HG03280 (cell line): ENCODE measurements at regions not wholly inside any gene's neighbourhood (a gene's known extent, or its start where the extent isn't known, plus 50 kb on each side); places are given as distances from the start of the nearest gene placed in this dataset.
"Not testable (repeated sequence)": the region's sequence is repeated elsewhere in the genome, so short reads cannot be mapped to it uniquely, and the experiment has no call there.

ENCODE experiments used
- ATAC-seq: cut with Tn5 transposase; IDR thresholded peaks from one replicate; pipeline ENCODE4 v1.9.1; 2021; ENCODE audit warnings: mild to moderate bottlenecking, moderate library complexity; ENCODE audit not compliant: unreplicated experiment

DNA sequence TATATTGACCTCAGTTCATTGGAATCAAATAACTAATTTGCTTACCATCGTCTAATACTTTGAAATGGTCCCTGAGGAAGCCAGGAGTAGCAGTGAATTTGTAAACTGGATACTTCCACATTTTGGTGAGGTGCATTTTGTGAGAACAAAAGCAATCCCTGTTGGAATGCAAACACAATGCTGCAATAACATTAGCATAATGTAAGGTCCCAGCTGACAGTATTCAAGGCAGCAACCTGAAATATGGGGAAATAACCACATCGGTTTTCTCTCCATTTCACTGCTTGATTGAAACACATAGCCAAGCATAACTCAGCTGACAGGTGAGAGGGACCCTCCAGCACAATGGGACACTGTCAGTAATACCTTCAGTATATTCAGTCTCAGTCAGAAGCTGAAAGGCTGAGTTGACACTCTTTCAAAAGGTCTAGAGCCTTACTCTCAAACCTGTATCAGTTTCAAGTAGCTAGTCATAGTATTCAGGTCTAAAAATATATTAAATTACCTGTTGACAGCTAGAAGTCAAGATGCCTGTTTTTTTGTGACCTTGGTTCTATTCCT is 1311.9 kb upstream of the NRXN1 start:
- ATAC-seq = no peak

DNA sequence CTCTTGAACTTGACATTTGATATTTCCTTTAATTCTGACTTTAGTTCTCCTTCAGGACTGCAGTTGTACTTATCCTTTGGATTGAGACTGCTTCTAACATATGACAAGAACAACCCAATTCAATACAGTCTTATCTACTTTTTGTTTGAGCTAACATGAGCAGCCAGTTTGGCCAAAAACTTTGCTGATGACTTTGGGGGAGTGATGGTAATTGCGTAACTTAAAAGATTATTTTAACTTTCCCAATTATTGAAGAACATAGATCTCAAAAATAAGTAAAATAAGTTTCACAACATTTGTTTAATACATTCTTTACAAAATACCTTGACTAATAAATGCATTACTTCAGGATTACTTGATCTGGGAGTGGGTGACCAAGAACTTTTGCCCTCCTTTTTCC is 1311.1 kb upstream of the NRXN1 start:
- no peak for ATAC-seq

DNA sequence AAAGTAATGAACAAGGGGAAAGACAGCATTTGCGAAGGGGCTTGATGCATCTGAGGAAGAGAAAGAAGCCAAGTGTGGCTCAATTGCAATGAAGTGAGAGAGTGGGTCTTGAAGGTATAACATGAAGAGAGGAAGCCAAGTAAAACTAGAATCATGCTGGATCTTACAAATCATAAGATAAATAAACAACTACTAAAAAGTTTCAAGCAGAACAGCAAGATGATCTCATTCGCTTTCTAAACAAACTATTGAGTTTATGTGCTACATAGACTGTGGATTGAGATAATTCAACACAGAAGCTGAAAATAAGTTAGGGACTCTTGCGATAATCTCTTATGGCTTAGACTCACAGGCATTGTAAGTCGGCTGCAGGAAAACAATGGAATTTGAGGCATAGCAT is 1310.5 kb upstream of the NRXN1 start:
- ATAC-seq = no peak

DNA sequence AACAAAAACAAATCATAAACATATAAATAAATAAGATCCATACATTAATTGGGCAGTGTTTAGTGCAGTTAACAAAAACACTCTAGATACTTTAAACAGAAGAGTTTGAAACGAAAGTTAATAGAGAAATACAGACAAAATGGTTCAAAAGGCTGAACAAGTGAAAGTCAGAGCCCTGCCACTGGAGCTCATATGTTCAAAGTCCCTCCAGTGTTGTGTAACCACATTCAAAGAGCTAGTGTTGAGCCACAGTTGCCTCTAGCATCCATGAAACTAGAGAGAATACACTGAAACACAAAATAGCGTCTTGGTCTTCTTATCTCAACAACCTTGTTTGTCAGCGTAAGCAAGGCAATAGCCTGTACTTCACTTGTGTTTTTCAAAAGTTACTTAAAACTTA is 1309.8 kb upstream of the NRXN1 start:
- ATAC-seq = no peak

DNA sequence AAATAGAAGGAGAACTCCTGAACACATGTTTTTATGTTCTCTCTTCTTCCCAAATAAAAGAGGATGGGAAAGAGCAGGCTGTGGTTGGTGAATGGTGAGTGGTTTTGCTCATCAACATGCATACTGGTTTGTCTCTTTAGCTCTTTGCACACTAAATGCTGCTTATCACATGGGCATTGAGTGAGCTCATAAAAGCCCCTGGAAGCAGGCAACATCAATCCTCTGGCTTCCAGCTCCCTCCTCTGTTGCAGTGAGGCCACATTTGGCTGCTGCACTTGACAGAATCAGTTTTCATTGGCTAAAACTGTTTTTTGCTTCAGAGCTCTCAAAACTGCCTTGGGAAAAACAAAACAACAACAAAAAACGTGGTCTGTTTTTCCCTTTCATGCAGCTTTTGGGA is 1308.2 kb upstream of the NRXN1 start:
- ATAC-seq = no peak

DNA sequence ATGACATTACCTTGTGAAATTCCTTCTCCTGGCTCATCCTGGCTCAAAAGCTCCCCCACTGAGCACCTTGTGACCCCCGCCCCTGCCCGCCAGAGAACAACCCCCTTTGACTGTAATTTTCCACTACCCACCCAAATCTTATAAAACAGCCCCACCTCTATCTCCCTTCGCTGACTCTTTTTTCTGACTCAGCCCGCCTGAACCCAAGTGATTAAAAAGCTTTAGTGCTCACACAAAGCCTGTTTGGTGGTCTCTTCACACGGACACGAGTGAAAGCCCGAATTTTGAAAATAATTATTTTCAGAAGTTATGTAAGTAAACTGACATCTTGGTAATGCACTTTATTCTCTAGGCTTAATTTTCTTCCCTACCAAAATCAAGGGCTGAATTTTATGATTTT is 1305.9 kb upstream of the NRXN1 start:
- ATAC-seq = not testable (repeated sequence)

DNA sequence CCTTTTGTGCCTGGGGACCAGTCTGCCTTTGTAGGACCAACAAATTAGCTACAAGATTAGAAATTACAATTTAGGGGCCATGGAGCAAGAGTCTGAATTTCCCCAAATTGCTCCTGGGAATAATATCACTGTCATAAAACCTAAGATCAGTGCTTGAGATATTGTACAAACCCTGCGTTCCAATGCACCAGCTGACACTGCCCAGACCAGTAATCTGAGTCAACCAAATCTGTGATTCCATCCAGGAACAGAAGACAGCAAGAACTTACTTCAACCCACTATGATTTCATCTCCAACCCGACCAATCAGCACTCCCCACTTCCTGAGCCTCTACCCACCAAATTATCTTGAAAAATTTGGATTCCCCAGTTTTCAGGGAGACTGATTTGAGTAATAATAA is 1305.0 kb upstream of the NRXN1 start:
- ATAC-seq = no peak

DNA sequence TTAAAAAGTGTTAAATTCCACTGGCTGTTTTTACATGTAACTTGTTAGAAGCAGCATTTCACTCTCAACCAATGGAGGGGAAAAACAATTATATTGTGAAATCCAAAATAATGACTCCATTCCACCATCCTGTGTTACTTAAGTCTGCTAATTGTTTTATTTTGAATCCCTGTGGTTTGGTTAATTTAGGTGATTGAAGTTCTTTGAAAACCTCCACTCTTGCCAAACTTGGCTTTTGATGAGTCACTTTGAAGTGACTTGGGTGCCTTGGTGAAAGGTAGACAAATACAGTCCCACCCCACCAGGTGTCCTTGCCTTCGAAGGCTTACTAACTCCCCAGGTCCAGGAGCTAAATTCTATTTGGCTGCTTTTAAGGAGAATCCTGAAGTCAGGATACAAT is 1303.8 kb upstream of the NRXN1 start:
- no peak for ATAC-seq

DNA sequence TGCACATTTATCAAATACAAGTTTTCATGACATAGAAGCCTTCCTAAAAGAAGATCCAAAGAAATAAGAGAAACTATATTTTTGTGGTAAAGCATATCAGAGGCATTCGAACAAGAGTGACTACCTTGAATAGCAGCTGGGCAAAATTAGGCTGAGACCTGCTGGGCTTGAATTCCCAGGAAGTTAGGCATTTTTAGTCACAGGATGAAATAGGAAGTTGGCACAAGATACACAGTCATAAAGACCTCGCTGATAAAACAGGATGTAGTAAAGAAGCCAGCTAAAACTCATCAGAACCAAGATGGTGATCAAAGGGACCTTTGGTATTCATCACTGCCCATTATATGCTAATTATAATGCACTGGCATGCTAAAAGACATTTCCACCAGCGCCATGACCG is 1302.3 kb upstream of the NRXN1 start:
- no peak for ATAC-seq

DNA sequence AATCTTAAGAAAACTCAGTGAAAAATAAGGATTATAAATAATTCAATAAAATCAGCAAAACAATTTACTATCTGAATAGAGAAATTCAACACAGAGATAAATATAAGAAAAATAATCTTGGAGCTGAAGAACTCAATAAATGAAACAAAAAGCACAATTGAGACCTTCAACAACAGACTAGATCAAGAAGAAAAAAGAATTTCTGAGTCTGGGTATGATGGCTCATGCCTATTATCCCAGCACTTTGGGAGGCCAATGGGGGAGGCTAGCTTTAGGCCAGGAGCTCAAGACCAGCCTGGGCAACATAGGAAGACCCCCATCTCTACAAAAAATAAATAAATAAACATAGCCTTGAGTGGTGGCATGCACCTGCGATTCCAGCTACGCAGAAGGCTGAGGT is 1295.7 kb upstream of the NRXN1 start:
- ATAC-seq = no peak

DNA sequence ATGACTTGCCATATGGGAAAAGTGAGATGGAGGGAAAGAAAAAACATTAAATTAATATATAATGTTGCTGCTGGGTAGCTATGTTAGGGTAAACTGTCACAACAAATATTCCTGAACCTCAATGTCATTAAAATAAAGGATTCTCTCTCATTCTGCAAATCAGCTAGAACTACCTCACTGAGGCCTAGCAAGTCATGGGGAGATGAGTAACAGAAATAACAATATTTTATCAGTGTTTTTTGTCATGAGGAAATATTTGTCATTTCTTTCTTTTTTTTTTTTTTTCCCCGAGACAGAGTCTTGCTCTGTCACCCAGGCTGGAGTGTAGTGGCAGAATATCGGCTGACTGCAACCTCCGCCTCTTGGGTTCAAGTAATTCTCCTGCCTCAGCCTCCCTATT is 1282.3 kb upstream of the NRXN1 start:
- ATAC-seq = no peak

DNA sequence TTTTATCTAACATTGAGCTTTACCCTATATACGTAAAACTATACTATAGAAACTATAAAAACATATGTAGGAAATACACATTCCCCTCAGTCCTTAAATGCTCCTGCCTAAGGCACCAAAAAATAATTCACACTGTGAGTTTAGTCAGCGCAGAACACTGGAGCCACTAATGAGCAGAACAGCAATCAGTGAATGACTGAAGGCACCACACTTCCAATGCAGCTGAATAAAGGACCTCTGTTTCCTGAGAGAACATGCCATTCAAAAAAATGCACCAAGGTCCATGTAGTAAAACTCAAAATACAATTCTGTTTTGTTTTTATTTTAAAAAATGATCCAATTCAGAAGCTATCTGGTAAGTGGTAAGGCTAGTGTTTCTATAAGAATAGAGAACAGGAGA is 1280.6 kb upstream of the NRXN1 start:
- no peak for ATAC-seq

DNA sequence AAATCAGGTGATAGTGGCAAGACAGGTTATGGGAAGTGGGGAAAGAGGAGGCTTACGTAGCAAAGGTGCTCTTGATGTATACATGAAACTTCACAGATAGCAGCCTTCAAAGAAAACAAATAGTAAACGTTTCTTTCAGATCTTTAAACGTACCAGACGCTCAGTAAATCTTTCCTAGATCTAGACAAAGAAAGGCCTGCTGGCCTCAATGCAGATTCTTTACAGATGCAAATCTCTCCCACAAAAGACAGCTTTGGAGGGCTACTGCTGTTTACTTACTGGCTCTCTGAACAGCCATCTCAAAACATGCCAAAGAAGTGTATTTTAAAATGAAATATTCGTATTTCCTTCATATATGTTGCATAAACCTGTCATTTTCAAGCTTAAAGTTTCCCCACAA is 1279.9 kb upstream of the NRXN1 start:
- ATAC-seq = no peak

DNA sequence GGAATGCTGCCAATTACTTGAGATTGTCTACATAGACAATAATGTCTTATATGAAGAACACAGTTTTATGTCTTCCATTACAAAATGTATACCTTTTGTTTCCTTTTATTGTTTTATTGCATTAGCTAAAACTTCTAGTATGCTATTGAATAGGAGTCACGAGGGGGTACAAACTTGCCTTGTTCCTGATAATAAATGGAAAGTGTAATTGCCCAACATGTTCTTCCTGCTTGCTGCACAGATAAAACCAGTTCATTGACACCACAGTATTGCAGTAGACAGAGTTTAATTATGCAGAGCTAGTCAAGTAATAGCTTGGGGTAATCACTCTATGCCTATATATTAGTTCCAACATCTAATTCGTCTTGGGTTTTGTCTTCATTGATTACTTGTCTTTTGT is 1276.2 kb upstream of the NRXN1 start:
- ATAC-seq = no peak

DNA sequence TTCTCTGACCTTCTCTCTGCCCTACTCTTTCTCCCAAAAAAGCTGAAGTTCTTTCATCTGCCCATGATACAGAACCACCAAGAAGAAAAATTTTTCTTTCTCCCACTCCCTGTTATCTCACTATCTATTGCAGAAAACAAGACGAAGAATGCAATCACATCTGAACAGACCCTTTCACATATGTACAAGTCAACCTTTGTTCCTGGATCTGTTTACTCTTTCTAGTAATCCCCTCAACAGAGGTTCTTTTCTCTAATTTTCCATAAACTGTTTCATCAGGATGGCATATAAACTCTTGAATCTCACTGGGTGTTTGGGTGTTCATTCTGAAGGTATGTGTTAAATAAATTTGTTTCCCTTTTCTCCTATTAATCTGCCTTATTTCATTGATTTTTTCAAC is 1262.7 kb upstream of the NRXN1 start:
- no peak for ATAC-seq

DNA sequence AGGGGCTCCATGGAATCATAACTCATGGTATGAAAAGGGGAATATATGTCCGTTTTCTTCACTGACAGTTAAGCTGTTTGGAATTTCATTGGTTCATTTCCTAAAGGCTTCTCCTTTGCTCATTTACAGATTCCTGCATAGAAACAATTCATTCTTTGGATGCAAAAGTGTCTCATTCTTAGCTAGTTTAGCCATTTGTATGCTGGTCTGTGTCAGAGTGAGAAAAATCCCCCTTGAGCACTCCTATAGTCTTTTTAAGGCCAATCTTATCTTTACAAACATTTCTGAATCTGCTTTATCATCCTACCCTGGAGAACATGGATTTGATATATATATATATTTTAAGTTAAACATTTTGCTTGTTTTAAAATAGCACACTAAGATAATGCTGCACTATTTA is 1260.9 kb upstream of the NRXN1 start:
- no peak for ATAC-seq

DNA sequence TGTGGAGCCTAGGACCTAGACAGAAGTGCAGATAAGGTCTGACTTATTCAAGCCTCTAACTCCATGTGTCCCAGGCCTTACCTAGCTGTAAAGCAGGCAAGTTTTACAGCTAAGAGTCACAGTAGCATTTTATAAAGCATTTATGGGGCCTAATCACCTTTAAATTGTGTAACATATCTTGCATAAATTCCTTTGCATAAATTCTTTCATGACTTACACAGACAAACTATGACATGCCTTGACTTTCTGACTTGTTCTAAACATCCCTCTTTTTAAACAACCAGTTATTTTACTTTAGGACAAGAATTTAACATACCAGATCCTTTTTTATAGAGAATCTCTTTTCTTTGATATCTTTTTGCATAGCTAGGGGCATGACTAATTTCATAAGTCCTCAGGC is 1257.8 kb upstream of the NRXN1 start:
- ATAC-seq = no peak

DNA sequence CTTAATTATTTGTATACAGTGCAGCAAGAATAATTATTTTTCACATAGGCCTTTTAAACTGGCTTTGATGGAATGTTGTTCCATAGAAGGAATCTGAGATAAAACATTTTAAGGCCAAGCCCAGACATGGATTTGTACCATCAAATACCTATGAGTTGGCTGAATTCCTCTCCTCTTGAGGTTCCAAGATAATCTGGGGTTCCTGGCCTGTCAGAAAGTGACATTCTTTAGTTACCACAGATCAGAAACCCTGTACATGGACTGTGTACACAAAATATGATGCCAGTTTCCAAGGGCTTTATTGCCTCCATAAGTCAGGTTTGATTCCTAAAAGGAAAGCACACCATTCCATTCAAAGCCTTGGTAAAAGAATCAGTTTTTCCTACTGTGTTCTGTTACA is 1256.7 kb upstream of the NRXN1 start:
- no peak for ATAC-seq

DNA sequence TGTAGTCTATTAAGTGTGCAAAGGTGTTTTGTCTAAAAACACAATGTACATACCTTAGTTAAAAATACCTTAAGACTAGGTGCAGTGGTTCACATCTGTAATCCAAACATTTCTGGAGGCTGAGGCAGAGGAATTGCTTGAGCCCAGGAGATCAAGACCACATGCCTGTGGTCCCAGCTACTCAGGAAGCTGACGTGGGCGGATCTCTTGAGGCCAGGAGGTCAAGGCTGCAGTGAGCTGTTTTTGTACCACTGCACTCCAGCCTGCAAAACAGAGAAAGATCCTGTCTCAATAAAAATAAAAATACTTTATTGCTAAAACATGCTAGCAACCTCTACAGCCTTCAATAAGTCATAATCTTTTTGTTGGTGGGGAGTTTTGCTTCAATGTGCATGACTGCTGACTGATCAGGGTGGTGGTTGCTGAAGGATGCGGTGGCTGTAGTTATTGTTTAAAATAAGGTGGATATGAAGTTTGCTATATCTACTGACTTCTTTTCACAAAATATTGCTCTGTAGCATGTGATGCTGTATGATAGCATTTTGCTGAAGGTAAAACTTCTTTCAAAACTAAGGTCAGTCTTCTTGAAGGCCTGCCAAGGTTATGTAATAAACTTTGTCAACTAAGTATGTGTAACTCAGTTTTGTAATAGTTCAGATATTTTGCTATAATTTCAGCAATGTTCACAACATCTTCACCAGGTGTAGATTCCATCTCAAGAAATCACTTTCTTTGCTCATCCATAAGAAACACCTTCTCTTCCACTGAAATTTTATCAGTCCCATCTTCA is 1238.0 kb upstream of the NRXN1 start:
- ATAC-seq = no peak

DNA sequence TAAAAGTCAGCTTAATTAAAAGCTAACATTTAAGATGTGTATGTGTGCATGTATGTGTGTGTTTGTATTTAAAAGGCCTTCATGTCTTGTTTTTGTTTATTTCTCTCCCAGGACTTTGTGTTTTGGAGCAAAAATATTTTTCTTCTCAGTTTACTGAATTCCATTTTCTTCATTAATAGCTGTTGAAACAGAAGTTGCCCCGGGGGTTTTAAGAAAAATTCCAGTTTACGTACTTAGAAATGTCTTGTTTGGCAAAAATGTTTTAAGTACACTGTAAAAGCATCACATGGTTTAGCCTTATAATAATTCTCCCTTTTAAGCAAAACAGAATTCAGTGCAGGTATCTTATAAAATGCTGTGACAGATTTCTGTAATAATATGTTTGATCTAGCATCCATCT is 1233.0 kb upstream of the NRXN1 start:
- no peak for ATAC-seq

DNA sequence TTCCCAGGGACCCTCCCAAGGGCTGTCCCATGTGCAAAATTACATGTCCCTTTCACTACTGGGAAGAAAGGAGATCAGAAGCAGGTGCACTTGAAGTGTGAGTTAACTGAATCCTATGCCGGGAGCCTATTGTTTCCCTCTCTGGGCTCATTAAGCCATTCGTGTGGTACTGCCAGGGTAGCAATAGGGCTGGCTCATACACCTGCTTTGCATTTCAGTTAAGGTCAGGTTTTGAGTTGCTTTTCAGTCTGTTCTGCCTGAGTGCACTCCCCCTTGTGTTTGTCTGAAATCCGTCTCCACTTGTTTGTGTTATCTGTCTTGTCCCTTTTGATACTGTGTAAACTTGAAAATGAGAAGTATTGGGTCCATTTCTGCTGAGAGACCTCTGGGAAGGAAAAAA is 1232.6 kb upstream of the NRXN1 start:
- ATAC-seq = no peak

DNA sequence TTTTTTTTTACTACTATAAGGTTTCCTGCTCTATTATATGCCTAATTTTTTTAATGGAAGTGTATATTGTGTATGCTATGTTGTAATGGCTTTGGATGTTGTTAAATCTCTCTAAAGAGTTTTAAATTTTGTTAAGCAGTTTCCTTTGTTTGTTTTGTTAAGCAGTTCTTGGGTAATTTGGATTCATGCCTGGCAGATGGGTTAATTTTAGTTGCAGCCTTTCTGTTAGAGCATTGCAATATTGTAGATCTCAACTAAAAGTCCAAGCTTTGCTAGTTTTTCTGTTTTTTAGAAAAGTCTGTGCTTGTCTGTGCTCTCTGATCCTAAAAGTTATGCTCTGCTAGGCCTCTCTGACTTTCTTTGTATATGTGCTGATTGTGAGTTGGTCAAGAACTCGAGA is 1229.0 kb upstream of the NRXN1 start:
- ATAC-seq = no peak

DNA sequence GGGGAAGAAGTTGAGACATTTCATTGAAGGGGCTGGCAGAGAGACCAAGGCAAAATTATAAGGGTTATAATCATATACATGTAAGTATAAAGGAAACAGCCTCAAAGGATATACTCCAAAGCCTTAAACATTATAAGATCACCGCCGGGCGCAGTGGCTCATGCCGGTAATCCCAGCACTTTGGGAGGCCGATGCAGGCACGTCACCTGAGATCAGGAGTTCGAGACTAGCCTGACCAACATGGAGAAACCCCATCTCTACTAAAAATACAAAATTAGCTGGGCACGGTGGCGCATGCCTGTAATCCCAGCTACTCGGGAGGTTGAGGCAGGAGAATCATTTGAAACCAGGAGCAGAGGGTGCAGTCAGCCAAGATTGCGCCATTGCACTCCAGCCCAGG is 1227.0 kb upstream of the NRXN1 start:
- ATAC-seq = not testable (repeated sequence)
